DMS 273 (cell line): ENCODE measurements at regions not wholly inside any gene's neighbourhood (a gene's known extent, or its start where the extent isn't known, plus 50 kb on each side); places are given as distances from the start of the nearest gene placed in this dataset.
"Not testable (repeated sequence)": the region's sequence is repeated elsewhere in the genome, so short reads cannot be mapped to it uniquely, and the experiment has no call there.

Source experiments
- DNase-seq: peaks from one replicate; lab custom pipeline; 2025; ENCODE audit not compliant: unreplicated experiment; lab: John Stamatoyannopoulos, UW

GRCh38 chr9:10818206-10818605 is 205.4 kb upstream of the PTPRD start:
- DNase-seq, result no peak

GRCh38 chr9:10835791-10836463 is 223.1 kb upstream of the PTPRD start:
- no peak for DNase-seq

GRCh38 chr9:10843151-10843550 is 230.3 kb upstream of the PTPRD start:
- peak; percentile 41 for DNase-seq

GRCh38 chr9:10855847-10856246 is 243.0 kb upstream of the PTPRD start:
- DNase-seq, result peak; percentile 54

GRCh38 chr9:10858817-10859216 is 246.0 kb upstream of the PTPRD start:
- no peak for DNase-seq

GRCh38 chr9:10863476-10863875 is 250.7 kb upstream of the PTPRD start:
- no peak for DNase-seq

GRCh38 chr9:10867194-10867593 is 254.4 kb upstream of the PTPRD start:
- DNase-seq, result no peak

- no peak for DNase-seq
Observed at GRCh38 chr9:10869687-10870086, 256.9 kb upstream of the PTPRD start.

- no peak for DNase-seq
Observed at GRCh38 chr9:10873999-10874398, 261.2 kb upstream of the PTPRD start.

- DNase-seq, result no peak
Observed at GRCh38 chr9:10875752-10876151, 262.9 kb upstream of the PTPRD start.

- no peak for DNase-seq
Observed at GRCh38 chr9:10876333-10876732, 263.5 kb upstream of the PTPRD start.

- DNase-seq, result not testable (repeated sequence)
Observed at GRCh38 chr9:10890266-10890665, 277.5 kb upstream of the PTPRD start.

- DNase-seq, result no peak
Observed at GRCh38 chr9:10899509-10899908, 286.7 kb upstream of the PTPRD start.

- no peak for DNase-seq
Observed at GRCh38 chr9:10903969-10904368, 291.2 kb upstream of the PTPRD start.

GRCh38 chr9:10910779-10911178 is 298.0 kb upstream of the PTPRD start:
- no peak for DNase-seq

GRCh38 chr9:10911373-10911772 is 298.6 kb upstream of the PTPRD start:
- DNase-seq, result no peak

GRCh38 chr9:10917001-10917400 is 304.2 kb upstream of the PTPRD start:
- no peak for DNase-seq

GRCh38 chr9:10921671-10922070 is 308.9 kb upstream of the PTPRD start:
- DNase-seq, result no peak

- no peak for DNase-seq
Observed at GRCh38 chr9:10925896-10926295, 313.1 kb upstream of the PTPRD start.

- no peak for DNase-seq
Observed at GRCh38 chr9:10928372-10928771, 315.6 kb upstream of the PTPRD start.

- peak; percentile 7 for DNase-seq
Observed at GRCh38 chr9:10930081-10930480, 317.3 kb upstream of the PTPRD start.

GRCh38 chr9:10946676-10947410 is 334.0 kb upstream of the PTPRD start:
- no peak for DNase-seq

- no peak for DNase-seq
Observed at GRCh38 chr9:10957878-10958277, 345.1 kb upstream of the PTPRD start.
